Neural progenitor cell (in vitro differentiated cells): ENCODE measurements at regions not wholly inside any gene's neighbourhood (a gene's known extent, or its start where the extent isn't known, plus 50 kb on each side); places are given as distances from the start of the nearest gene placed in this dataset.

Experiments
- DNase-seq: peaks from one replicate; pipeline ENCODE4 v3.0.0-alpha.2; 2016; ENCODE audit warnings: low spot score
- H2AFZ ChIP-seq: fragments of 200-600 bp; sonication (generic); replicated peaks from 2 replicates; pipeline ENCODE4 v1.6.1; 2016; ENCODE audit warnings: antibody characterized with exemption
- H3F3A ChIP-seq: fragments of 200-600 bp; sonication (generic); 2 replicates; pipeline ENCODE4 v1.6.1; 2016; ENCODE audit warnings: antibody characterized with exemption, low read depth
- H3K27ac ChIP-seq: fragments of 200-600 bp; sonication (generic); 2 replicates; pipeline ENCODE4 v1.5.1; 2016; ENCODE audit warnings: mild to moderate bottlenecking
- H3K27me3 ChIP-seq: fragments of 200-600 bp; sonication (generic); 2 replicates; pipeline ENCODE4 v1.6.1; 2016; ENCODE audit warnings: mild to moderate bottlenecking, moderate library complexity
- H3K36me3 ChIP-seq: fragments of 200-600 bp; sonication (generic); 2 replicates; pipeline ENCODE4 v1.5.1; 2016
- H3K4me1 ChIP-seq: fragments of 200-600 bp; sonication (generic); 2 replicates; pipeline ENCODE4 v1.6.1; 2016; ENCODE audit warnings: mixed run types
- H3K4me2 ChIP-seq: fragments of 200-600 bp; sonication (generic); 2 replicates; pipeline ENCODE4 v1.6.1; 2016
- H3K4me3 ChIP-seq: fragments of 200-600 bp; sonication (generic); 2 replicates; pipeline ENCODE4 v1.5.1; 2016
- H3K79me2 ChIP-seq: fragments of 200-600 bp; sonication (generic); 2 replicates; pipeline ENCODE4 v1.6.1; 2016; ENCODE audit warnings: low read depth
- H3K9ac ChIP-seq: fragments of 200-600 bp; sonication (generic); 2 replicates; pipeline ENCODE4 v1.6.1; 2016
- H3K9me3 ChIP-seq: fragments of 200-600 bp; sonication (generic); 2 replicates; pipeline ENCODE4 v1.5.1; 2016; ENCODE audit warnings: low read depth
- H4K20me1 ChIP-seq: fragments of 200-600 bp; sonication (generic); 2 replicates; pipeline ENCODE4 v1.6.1; 2016; ENCODE audit warnings: low read depth
- H3K27ac Mint-ChIP-seq: 3 replicates; pipeline ENCODE4 v1.8.0; 2021; ENCODE audit warnings: mixed read lengths
- H3K27me3 Mint-ChIP-seq: 2 replicates; pipeline ENCODE4 v1.8.0; 2022; ENCODE audit warnings: low read depth, mild to moderate bottlenecking, inconsistent platforms, moderate library complexity, mixed read lengths; ENCODE audit not compliant: insufficient read depth
- H3K36me3 Mint-ChIP-seq: 3 replicates; pipeline ENCODE4 v1.8.0; 2021; ENCODE audit warnings: mixed read lengths
- H3K4me1 Mint-ChIP-seq: 3 replicates; pipeline ENCODE4 v1.8.0; 2021; ENCODE audit warnings: mixed read lengths
- H3K4me3 Mint-ChIP-seq: 3 replicates; pipeline ENCODE4 v1.8.0; 2021; ENCODE audit warnings: mild to moderate bottlenecking, moderate library complexity, mixed read lengths
- H3K9me3 Mint-ChIP-seq: 3 replicates; pipeline ENCODE4 v1.8.0; 2020; ENCODE audit warnings: mixed read lengths
- EZH2 ChIP-seq: fragments of 200-600 bp; sonication (generic); IDR thresholded peaks from 2 replicates; pipeline ENCODE4 v1.6.1; 2017; ENCODE audit warnings: antibody characterized with exemption, mild to moderate bottlenecking, moderate library complexity
- EZH2phosphoT487 ChIP-seq: fragments of 200-600 bp; sonication (generic); IDR thresholded peaks from 2 replicates; pipeline ENCODE4 v1.6.1; 2017; ENCODE audit warnings: antibody characterized with exemption
- TF ChIP-seq, protein P1 (sequence below): fragments of 200-600 bp; sonication (generic); IDR thresholded peaks from 2 replicates; pipeline ENCODE4 v1.5.1; 2017; ENCODE audit warnings: antibody characterized with exemption, mild to moderate bottlenecking

DNA sequence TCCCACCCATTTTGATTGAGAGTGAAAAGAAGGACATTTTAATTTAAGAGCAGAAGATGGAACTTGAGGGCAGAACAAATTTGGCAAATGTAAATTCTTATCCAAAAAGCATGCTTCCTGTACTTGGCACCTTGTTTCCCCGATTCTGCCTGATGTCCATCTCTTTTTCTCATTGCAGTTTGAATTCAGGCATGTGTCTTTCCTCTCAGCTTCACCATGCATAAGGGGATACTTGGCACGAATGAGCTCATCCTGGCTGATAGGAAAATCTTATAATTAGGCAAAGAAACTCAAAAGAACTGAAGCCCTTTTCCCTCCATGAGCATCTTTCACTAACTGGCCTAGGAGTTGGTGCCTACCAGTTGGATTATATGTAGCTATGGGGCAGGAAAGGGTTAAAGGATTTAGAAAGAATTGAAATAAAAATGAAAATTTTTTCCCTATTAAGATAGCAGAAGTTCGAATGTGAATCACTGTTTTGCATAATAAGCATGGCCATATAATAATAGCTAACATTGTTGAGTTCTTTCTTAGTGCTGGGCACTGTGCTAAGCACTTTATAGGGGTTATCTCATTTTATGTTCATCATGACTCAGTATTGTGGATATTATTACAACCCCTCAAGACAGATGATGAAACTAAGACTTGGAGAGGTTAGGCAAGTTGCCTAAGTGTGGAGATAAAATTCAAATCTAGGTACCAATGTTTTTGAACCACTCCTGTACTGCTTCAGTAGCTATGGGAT is 386.6 kb downstream of the KCNRG start:
- H3K79me2 ChIP-seq, result no peaks in the 10 kb centered on the region
- H2AFZ ChIP-seq, result no peak overlapping the region
- no peak overlapping the region for H3K4me3 ChIP-seq
- no peak for DNase-seq
- TF ChIP-seq EZH2 (no peak), EZH2phosphoT487 (no peak)
- TF ChIP-seq, protein P1, sequence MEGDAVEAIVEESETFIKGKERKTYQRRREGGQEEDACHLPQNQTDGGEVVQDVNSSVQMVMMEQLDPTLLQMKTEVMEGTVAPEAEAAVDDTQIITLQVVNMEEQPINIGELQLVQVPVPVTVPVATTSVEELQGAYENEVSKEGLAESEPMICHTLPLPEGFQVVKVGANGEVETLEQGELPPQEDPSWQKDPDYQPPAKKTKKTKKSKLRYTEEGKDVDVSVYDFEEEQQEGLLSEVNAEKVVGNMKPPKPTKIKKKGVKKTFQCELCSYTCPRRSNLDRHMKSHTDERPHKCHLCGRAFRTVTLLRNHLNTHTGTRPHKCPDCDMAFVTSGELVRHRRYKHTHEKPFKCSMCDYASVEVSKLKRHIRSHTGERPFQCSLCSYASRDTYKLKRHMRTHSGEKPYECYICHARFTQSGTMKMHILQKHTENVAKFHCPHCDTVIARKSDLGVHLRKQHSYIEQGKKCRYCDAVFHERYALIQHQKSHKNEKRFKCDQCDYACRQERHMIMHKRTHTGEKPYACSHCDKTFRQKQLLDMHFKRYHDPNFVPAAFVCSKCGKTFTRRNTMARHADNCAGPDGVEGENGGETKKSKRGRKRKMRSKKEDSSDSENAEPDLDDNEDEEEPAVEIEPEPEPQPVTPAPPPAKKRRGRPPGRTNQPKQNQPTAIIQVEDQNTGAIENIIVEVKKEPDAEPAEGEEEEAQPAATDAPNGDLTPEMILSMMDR, result no peak
- H3K4me2 ChIP-seq, result no peak overlapping the region
- peaks cover 10% of the 10 kb centered on the region for H3K9me3 Mint-ChIP-seq
- no peak overlapping the region for H3K27ac Mint-ChIP-seq
- H4K20me1 ChIP-seq, result no peaks in the 10 kb centered on the region
- no peaks in the 10 kb centered on the region for H3K9me3 ChIP-seq
- peaks cover 7% of the 10 kb centered on the region for H3K4me1 ChIP-seq
- H3K4me1 Mint-ChIP-seq, result peaks cover 13% of the 10 kb centered on the region
- H3K36me3 Mint-ChIP-seq, result peaks cover 3% of the 10 kb centered on the region
- no peaks in the 10 kb centered on the region for H3K27me3 ChIP-seq
- no peaks in the 10 kb centered on the region for H3K36me3 ChIP-seq
- H3K9ac ChIP-seq, result no peak overlapping the region
- H3K27ac ChIP-seq, result no peak overlapping the region
- H3K27me3 Mint-ChIP-seq, result peaks cover 4% of the 10 kb centered on the region
- no peak overlapping the region for H3K4me3 Mint-ChIP-seq
- H3F3A ChIP-seq, result no peaks in the 10 kb centered on the region

DNA sequence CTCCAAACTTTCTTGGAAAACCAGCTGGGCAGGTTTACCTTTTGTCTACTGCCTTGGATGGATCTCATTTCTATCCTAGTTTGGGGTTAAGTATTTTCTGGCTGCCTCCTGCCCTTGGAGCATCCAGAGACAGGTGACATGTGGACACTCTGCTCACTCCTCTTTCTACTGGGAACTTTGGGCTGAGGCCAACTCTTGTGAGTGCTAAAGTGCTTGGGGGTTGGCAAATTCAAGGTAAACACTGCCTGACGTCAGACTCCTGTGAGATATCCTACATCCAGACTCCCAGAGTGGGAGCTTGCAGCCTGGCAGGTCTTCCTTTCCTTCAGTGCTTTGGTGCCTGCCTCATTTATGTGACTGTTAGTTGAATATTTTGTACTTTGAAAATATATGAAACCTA is 388.1 kb downstream of the KCNRG start:
- no peaks in the 10 kb centered on the region for H3K79me2 ChIP-seq
- H3K36me3 ChIP-seq, result no peaks in the 10 kb centered on the region
- peaks cover 4% of the 10 kb centered on the region for H3K27me3 Mint-ChIP-seq
- H3K9ac ChIP-seq, result no peak overlapping the region
- no peaks in the 10 kb centered on the region for H3K9me3 ChIP-seq
- no peaks in the 10 kb centered on the region for H3F3A ChIP-seq
- peaks cover 2% of the 10 kb centered on the region for H3K9me3 Mint-ChIP-seq
- peaks cover 12% of the 10 kb centered on the region for H3K4me1 ChIP-seq
- DNase-seq, result no peak
- H4K20me1 ChIP-seq, result no peaks in the 10 kb centered on the region
- H3K27ac Mint-ChIP-seq, result no peak overlapping the region
- TF ChIP-seq, protein P1, result no peak
- TF ChIP-seq EZH2 (no peak), EZH2phosphoT487 (no peak)
- no peak overlapping the region for H3K4me3 Mint-ChIP-seq
- no peak overlapping the region for H3K27ac ChIP-seq
- peaks cover 16% of the 10 kb centered on the region for H3K4me1 Mint-ChIP-seq
- H3K27me3 ChIP-seq, result no peaks in the 10 kb centered on the region
- H3K4me3 ChIP-seq, result no peak overlapping the region
- no peak overlapping the region for H2AFZ ChIP-seq
- H3K4me2 ChIP-seq, result no peak overlapping the region
- no peaks in the 10 kb centered on the region for H3K36me3 Mint-ChIP-seq

DNA sequence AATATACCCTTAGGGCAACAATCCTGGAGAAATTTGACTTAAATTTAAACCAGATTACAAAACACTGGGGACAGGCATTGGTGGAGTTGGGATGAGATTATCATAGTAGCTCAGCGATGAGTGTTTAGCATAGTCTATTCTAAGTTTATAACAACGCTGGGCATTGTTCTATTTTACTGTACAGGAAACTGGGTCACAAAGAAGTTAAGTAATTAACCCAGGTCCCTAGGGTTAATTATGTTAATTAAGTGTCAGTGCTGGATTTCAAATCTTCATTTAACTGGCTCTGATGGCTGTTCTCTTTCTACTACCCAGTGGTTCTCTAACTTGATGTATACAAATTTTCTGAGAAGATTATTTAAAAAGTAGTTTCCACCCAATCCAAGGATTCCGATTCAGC is 388.9 kb downstream of the KCNRG start:
- H3K9ac ChIP-seq, result no peak overlapping the region
- H3K27ac Mint-ChIP-seq, result no peak overlapping the region
- H3K4me2 ChIP-seq, result no peak overlapping the region
- H3K4me1 ChIP-seq, result peaks cover 12% of the 10 kb centered on the region
- H3K27me3 Mint-ChIP-seq, result peaks cover 4% of the 10 kb centered on the region
- no peaks in the 10 kb centered on the region for H3K27me3 ChIP-seq
- TF ChIP-seq, protein P1, result no peak
- H4K20me1 ChIP-seq, result no peaks in the 10 kb centered on the region
- no peak overlapping the region for H3K4me3 ChIP-seq
- H3K9me3 Mint-ChIP-seq, result no peaks in the 10 kb centered on the region
- H3K9me3 ChIP-seq, result no peaks in the 10 kb centered on the region
- peaks cover 16% of the 10 kb centered on the region for H3K4me1 Mint-ChIP-seq
- no peak overlapping the region for H2AFZ ChIP-seq
- no peaks in the 10 kb centered on the region for H3K36me3 Mint-ChIP-seq
- H3F3A ChIP-seq, result no peaks in the 10 kb centered on the region
- H3K36me3 ChIP-seq, result no peaks in the 10 kb centered on the region
- no peak for DNase-seq
- H3K79me2 ChIP-seq, result no peaks in the 10 kb centered on the region
- H3K27ac ChIP-seq, result no peak overlapping the region
- H3K4me3 Mint-ChIP-seq, result no peak overlapping the region
